ENCODE measurements at regions not wholly inside any gene's neighbourhood (a gene's known extent, or its start where the extent isn't known, plus 50 kb on each side); places are given as distances from the start of the nearest gene placed in this dataset.

DNA sequence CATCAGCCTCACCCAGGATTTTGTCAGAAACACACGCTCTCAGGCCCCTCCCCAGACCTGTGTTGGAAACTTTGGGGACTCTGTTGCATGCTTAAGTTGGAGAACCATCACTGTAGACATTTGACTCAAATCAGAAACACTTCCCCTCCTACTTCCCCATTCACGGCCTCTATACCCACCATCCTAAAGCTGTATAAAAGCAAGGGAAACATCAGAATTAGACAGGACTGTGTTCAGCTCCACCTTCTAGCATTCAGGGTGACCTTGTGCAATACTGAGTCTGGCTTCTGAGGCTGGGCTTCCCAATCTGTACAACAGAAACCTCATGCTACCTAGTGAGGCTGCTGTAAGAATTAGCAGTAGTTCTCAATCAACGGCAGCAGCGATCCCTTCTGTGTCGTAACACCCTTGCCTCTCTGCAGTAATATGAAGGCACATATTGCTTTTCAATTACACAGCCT lies 252.3 kb downstream of the LY86 start:
- no peak for DNase-seq (ENCODE audit: low read depth)

- no peak for DNase-seq (ENCODE audit: low read depth)
These were observed 253.1 kb downstream of the LY86 start for GRCh38 chr6:6841571-6841970.

DNA sequence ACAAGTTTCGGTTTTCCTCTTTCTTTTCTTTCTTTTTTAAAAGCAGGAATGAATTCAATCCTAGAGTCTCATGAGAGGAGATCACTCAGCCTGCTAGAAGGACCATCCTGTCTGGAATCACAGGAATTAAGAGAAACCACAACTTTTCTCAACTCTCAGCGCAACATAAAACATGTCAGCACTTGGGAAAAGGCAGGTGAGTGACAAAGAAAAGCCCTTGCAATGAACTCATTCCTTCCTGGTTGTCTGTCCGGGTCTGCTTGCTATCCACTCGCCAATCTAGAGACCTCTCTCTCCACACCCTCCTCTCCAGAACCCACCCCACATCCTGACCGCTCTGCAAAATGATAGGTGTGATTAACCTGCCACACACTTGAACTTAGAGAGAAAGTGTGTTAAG lies 253.8 kb downstream of the LY86 start:
- no peak for DNase-seq (ENCODE audit: low read depth)

DNA sequence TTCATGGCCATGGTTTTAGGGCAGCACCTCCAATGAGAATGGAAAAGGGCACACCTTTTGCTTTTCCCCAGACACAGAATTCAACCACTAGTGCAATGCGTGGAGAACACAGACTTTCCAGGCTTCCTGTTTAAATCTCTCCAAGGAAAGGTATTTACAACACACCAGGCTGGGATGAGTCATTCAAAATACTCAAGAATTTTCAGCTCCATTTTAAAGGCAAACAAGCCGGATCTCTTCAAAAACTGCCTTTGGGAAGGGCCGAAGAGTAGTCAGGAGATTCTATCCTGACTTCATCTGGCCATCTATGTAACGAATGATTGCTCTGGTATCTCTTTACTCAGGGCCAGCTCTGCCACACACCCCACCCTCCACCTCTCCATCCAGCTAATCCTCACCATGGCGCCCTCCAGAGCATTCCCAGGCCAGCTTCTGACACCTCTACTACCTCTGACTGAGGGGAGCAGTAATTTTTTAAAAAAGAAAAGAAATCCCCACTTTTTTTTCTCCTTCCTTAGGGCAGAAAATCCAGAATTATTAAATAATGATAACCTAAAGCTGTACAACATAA lies 254.6 kb downstream of the LY86 start:
- DNase-seq (ENCODE audit: low read depth) = no peak

DNA sequence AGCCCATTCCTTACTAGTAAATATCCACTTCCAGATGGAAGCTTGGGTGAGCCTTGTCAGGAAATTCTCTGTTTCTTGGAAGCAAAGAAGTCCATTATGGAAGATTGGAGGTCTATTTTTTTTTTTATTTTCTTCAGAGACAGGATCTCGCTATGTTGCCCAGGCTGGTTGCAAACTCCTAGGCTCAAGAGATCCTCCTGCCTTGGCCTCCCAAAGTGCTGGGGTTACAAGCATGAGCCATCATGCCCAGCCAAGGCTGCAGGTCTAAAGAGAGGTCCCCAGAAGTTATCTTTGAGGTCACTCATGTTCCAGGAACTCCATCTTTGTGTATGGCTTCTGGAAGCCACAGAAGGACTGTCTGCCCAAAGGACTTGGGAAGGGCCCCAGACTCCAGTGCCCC lies 255.3 kb downstream of the LY86 start:
- no peak for DNase-seq (ENCODE audit: low read depth)

- no peak for DNase-seq (ENCODE audit: low read depth)
These were observed 256.0 kb downstream of the LY86 start for GRCh38 chr6:6844530-6844929.

DNA sequence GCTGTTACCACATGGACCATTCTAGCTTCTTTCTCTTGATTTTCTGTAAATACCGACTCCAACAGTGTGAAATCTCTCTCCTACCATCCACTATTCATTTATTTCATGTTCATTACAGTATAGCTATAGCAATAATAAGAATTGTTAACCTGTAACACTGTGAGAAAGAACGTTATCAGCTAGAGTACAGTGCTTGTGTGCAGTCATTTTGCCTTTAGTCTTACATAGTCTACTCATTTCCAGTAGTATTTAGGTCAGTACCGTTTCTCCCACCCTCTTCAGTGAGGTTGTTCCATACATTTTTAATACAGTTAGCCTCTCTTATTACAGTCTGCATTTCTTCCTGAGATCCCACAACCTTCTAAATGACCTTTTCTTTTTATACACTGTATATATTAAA lies 257.1 kb downstream of the LY86 start:
- no peak for DNase-seq (ENCODE audit: low read depth)

GRCh38 chr6:6847591-6847990 lies 259.1 kb downstream of the LY86 start:
- no peak for DNase-seq (ENCODE audit: low read depth)

GRCh38 chr6:6851059-6851948 lies 256.5 kb upstream of the RREB1 start:
- DNase-seq (ENCODE audit: low read depth) = no peak

DNA sequence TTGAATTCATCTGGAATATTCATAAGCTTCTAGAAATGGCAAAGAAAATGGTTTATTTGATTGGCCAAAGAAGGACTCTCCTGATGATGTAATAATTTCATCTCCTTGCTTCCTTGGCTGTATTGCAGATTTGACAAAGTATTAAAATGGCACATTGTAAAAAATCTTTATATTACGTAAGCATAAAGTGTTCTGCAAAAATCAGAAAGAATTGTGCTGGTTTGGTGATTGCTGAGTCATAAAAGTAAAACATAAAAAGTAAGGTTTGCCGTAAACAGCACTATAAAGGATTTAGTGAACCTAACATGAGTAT lies 255.9 kb upstream of the RREB1 start:
- DNase-seq (ENCODE audit: low read depth) = no peak

- DNase-seq (ENCODE audit: low read depth) = no peak
These were observed 250.9 kb upstream of the RREB1 start for GRCh38 chr6:6856538-6857523.

DNA sequence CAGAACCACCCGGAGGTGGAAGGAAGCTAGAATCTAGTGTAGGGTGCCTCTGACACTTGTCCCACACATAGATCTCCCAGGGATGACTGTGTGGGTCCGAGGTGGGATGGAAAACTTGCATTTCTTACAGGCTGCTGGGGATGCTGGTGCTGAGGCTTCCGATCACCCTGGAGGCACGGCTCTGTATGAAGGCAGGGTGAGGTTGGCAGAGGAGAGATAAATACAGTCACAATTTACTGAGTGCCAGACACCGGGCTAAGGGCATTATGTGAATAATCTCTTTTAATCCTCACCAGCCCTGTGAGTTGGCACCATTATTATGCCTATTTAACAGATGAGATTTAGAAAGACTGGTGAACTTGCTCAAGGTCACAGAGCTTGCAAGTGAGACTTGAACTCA lies 250.2 kb upstream of the RREB1 start:
- DNase-seq (ENCODE audit: low read depth) = no peak

DNA sequence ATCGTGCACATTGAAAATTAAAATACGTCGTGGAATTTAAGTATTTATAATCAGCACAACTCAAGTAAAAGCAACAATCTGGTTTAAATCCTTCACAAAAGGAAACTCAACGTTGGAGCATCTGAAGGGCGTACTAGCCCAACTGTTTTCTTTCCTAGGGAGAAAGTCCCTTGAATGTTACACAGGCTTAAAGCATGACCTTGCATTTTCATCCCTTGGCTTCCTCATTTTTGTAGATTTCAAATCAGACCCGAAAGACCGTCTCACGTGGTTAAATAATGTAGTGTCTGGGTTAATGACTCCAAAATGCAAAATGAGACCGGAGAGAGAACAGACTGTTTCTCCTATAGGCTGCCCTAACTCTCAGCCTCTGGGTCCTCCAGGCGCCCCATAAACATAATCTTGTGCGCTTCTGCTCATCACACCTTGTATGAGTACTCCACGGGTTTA lies 249.2 kb upstream of the RREB1 start:
- DNase-seq (ENCODE audit: low read depth) = no peak

- DNase-seq (ENCODE audit: low read depth) = no peak
These were observed 248.7 kb upstream of the RREB1 start for GRCh38 chr6:6859105-6859504.

DNA sequence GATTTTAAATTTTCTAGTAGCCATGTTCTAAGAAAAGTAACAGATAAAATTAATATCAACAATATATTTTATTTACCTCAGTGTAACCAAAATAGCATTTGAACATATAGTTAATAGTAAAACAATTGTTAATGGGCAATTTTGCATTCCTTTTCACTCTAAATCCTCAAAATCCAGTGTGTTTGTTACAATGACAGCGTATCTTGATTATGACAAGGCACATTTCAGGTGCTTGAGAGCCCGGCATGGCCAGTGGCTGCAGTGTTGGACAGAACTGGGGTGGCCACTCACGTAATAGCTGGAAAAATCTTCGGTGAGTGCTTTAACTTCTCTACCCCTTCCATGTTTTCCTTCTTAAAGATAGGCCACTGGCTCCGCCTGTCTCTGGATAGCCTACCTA lies 248.0 kb upstream of the RREB1 start:
- no peak for DNase-seq (ENCODE audit: low read depth)

DNA sequence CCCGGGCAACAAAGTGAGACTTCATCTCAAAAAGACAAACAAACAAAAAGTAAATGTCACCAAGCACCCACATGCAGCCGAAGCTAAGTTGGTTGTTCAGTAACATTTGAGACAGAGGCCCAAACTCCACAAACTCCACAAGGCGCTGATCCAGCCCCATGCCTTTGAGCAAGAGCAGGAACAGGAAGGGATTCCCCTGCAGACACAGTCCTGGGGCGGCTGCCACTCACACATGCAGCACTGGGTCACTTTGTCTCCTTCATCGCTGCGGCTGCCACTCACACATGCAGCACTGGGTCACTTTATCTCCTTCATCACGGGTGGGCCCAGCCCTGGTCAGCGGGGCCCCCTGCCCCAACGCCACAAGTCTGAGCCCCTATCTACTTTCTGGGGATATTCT lies 246.9 kb upstream of the RREB1 start:
- DNase-seq (ENCODE audit: low read depth) = no peak

DNA sequence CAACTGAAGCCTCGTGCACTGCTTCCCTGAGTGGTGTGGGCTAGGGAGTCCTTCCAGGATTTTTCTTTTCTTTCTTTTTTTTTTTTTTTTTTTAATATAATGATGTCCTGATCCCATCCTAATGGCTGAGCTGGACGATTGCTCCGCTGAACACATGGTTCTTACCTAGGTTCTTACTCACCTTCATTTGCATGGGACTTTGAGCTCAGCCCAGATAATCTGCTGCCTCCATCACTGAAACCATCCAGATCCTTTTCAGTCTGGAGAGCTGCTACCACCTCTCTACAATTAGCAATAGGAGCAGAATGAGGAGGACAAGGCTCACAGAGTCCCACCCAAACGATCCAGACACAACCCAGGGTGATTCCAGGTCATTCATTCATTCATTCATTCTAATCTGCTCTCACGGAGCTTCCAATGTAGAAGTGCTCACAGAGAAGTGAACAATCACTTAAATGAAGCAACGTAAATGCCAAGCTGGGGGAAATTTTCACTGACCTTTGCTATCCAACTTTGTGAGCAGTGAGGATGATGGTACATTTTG lies 246.3 kb upstream of the RREB1 start:
- no peak for DNase-seq (ENCODE audit: low read depth)

DNA sequence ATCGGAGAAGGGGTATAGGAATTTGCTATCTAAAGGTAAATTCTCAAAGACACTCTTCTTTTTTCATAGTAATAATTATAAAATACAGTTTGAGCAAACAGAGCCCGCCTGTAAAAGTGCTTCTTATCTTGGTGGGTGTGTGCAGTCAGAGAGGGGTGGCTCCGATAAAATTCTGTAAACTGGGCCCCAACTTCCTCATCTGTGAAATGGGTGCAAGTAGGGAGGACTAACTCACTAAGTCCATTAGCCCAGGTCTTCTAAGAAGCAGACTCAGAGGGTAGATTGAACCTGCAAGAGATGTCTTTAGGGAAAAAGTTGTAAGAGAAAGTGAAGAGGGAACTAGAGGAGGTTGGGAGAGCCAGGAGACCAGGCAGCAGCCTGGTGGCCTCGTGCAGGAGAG lies 245.8 kb upstream of the RREB1 start:
- DNase-seq (ENCODE audit: low read depth) = no peak

GRCh38 chr6:6863970-6864639 lies 243.7 kb upstream of the RREB1 start:
- no peak for DNase-seq (ENCODE audit: low read depth)

GRCh38 chr6:6865611-6866010 lies 242.2 kb upstream of the RREB1 start:
- DNase-seq (ENCODE audit: low read depth) = no peak

DNA sequence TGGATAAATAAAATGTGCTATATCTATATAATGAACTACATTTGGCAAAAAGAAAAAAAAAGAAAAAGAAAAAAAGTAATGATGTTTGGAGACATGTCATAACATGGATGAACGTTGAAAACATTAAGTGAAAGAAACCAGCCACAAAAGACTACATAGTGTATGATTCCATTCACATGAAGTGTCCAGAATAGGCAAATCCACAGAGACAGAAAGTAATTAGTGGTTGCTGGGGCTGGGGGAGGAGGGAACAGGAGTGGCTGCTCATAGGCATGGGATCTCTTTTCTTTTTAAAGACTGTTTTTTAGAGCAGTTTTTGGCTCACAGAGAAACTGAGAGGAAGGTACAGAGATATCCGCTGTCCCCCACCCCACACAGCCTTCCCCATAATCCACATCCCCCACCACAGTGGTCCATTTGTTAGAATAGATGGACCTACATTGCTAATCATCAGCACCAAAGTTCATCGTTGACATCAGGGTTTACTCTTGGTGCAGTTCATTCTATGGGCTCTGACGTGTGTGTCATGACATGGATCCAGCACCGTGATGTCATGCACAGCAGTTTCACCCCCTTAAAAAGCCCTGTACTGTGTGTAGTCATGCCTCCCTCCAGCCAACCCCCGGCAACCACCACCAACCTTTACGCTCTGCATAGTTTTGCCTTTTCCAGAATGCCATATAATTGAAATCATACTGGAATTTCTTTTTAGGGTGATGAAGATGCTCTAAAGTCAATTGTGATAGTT lies 240.9 kb upstream of the RREB1 start:
- DNase-seq (ENCODE audit: low read depth) = no peak
